Coronary artery (tissue), 2 donors: ENCODE measurements at regions not wholly inside any gene's neighbourhood (a gene's known extent, or its start where the extent isn't known, plus 50 kb on each side); places are given as distances from the start of the nearest gene placed in this dataset.

Experiments
- DNase-seq: peaks from one replicate; pipeline ENCODE4 v3.0.0-alpha.2; 2017; ENCODE audit warnings: low spot score
- H3K27ac ChIP-seq, 2 donors: fragments of 200-600 bp; sonication (generic); one replicate each; pipeline ENCODE4 v1.5.1; 2016 to 2019
- H3K4me3 ChIP-seq: fragments of 200-600 bp; sonication (generic); 2 replicates; pipeline ENCODE4 v1.5.1; 2016; ENCODE audit warnings: mild to moderate bottlenecking, moderate library complexity
- TF ChIP-seq, protein P1 (sequence below): fragments of 200-600 bp; sonication (generic); IDR thresholded peaks from one replicate; pipeline ENCODE4 v1.5.1; 2019; ENCODE audit warnings: antibody characterized with exemption

DNA sequence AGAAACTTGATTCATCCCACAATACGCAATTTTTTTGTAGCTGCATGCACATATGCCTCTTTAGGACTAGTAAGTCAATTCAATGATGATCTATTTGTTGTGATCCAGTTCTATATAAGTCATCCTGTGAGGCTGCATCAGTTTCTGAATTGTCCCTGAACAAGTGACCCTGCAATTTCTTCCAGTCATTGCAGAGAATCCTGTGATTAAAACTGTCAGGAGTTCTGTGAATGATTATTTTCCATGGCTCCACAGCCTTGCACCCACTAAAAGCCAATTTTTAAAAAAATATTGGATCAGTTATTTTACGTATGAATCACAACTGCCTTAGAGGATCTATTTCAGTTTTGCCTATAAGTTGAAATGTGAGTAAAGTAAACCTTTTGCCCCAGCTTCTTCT lies 1585.0 kb upstream of the ACVR2A start:
- no peak for DNase-seq
- TF ChIP-seq, protein P1, sequence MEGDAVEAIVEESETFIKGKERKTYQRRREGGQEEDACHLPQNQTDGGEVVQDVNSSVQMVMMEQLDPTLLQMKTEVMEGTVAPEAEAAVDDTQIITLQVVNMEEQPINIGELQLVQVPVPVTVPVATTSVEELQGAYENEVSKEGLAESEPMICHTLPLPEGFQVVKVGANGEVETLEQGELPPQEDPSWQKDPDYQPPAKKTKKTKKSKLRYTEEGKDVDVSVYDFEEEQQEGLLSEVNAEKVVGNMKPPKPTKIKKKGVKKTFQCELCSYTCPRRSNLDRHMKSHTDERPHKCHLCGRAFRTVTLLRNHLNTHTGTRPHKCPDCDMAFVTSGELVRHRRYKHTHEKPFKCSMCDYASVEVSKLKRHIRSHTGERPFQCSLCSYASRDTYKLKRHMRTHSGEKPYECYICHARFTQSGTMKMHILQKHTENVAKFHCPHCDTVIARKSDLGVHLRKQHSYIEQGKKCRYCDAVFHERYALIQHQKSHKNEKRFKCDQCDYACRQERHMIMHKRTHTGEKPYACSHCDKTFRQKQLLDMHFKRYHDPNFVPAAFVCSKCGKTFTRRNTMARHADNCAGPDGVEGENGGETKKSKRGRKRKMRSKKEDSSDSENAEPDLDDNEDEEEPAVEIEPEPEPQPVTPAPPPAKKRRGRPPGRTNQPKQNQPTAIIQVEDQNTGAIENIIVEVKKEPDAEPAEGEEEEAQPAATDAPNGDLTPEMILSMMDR = no peak
- no peak overlapping the region for H3K27ac ChIP-seq
- H3K4me3 ChIP-seq = no peak overlapping the region

DNA sequence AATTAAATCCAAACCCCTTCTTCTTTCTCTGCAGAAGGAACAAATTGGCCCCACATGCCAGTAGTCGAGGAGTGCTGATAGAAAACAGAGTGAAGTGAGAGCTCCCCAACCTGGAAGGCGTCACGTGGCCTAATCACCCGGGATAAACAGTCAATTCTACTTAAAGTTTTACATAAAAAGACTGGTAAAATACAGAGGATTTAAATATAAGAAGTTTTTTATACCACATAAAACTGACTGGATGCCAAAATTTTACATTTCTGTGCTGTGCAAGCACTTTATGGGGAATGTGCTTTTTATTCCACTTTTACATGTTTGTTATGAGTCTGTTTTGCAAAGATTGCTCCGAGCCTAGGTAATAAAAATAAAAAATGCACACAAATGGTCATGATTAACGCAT lies 1586.8 kb upstream of the ACVR2A start:
- TF ChIP-seq, protein P1 = no peak
- Histone ChIP-seq H3K27ac (no peak overlapping the region), H3K4me3 (no peak overlapping the region)
- no peak for DNase-seq

DNA sequence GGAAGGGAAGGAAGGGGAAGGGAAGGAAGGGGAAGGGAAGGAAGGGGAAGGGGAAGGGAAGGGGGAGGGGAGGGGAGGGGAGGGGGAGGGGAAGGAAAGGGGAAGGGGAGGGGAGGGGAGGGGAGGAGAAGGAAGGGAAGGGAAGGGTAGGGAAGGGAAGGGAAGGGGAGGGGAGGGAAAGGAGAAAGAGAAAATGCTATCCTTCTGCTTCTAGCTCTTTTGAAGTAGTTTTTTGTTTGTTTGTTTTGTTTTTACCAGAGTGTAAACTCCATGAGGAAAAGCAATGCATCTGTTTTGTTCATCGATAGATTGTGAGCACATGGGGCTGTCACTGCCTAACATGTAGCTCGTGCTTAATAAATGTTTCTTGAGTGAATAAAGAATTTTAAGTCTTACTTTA lies 1592.7 kb upstream of the ACVR2A start:
- DNase-seq = no peak
- TF ChIP-seq, protein P1 = no peak

DNA sequence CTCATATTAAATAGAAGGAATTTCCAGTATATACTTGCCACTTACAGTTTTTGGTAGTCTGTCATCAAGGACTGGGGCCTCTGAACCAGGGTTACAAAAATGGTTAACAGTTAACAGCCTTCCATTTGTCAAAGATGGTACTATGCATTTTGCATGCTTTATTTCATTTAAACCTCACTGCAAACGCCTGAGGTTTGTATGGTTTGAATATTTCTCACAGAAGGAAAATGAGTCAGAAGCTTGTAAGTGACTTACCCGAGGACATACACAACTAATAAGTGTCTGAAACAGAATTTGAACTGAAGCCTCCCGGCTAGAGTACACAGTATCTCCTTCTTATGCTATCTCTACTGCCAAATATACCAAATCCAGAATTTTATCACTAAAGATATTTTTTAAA lies 1593.5 kb upstream of the ACVR2A start:
- DNase-seq = no peak
- TF ChIP-seq, protein P1 = no peak
- Histone ChIP-seq H3K4me3 (no peak overlapping the region), H3K27ac (no peak overlapping the region)

More for the DNA sequence above, 1592.7 kb upstream of the ACVR2A start:
- H3K4me3 ChIP-seq = no peak overlapping the region
- no peak overlapping the region for H3K27ac ChIP-seq

DNA sequence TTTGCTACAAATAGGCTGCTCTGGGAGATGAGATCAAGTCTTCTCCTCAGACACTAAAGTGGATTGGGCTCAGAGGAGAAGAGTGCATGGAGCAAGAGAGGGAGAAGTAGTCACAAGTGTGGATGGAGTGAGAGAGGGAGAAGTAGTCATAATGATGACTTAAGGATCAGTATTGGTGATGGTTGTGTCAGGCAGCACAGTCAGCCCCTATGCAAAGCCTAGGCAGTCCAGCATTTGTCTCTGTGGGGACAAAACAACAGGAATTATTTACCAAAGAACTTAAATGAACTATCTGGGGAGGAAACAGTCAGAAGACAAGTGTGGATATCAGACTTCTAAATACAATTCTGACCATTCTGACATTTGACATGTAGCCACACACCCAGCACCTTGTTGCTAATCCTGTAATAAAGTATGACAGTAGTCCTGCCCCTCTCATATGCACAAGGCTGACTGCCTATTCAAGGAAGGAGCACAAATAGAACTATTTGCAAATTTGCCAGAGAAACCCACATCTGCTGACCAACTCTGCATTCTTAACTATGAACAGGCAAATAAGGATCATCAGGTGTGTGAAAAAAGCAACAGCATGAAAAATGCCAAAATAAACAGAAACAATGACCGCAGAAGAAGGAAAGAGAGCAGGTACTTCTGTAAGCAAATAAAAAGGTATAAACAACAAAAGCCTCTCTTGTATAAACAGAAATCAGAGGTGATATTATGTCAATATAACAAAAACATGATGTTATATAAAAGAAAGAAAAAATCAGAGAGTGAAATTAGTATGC lies 1597.9 kb upstream of the ACVR2A start:
- TF ChIP-seq, protein P1 = no peak
- H3K27ac ChIP-seq = no peak overlapping the region
- DNase-seq = no peak

DNA sequence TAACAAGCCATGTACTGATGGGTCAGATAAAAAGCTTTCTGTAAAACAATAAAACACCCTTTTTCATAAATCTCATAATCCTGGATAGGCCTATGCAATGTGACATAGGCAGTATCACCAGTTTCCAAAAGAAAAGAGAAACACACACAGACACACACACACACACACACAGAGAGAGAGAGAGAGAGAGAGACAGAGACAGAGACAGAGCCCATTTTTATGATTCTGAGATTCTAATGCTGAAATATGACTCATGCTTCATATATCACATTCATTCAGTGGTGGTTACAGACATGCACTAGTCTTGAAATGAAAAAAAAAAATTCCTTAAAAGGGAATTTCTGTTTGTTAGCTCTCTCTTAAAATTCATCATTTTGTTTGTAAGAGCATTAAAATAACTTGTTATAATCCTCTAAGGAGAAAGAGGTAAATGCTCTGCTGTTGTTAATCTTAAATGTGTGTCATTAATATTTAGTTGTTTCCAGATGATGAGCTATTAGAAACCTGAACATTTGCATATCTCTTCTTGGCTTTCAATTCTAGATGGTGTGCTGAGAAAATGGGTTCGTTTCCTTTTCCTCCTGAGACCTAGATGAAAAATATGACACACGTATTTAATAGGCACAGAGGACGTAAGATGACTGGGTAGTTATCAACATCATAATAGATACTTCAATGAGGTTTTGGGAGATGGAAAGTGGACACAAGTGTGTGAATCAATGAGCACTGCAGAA lies 1598.7 kb upstream of the ACVR2A start:
- Histone ChIP-seq H3K27ac (no peak overlapping the region), H3K4me3 (no peak overlapping the region)
- TF ChIP-seq, protein P1 = no peak
- DNase-seq = no peak

More for the DNA sequence above, 1597.9 kb upstream of the ACVR2A start:
- H3K4me3 ChIP-seq = no peak overlapping the region
